A172 (cell line): ENCODE measurements at regions not wholly inside any gene's neighbourhood (a gene's known extent, or its start where the extent isn't known, plus 50 kb on each side); places are given as distances from the start of the nearest gene placed in this dataset.

ENCODE experiments used
- DNase-seq: peaks from one replicate; pipeline ENCODE4 v3.0.0-alpha.2; 2015; ENCODE audit warnings: low spot score

GRCh38 chr5:10849278-10849677 is 88.2 kb upstream of the DAP start:
- DNase-seq, result no peak

DNA sequence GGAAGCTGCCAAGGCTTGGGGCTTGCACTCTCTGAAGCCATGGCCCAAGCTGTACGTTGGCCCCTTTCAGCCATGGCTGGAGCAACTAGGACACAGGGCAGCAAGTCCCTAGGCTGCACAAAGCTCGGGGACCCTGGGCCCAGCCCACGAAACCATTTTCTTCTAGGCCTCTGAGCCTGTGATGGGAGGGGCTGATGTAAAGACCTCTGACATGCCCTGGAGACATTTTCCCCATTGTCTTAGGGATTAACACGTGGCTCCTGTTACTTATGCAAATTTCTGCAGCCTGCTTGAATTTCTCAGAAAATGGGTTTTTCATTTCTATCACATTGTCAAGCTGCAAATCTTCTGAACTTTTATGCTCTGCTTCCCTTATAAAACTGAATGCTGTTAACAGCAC is 83.0 kb upstream of the DAP start:
- DNase-seq, result no peak

- no peak for DNase-seq
Observed at GRCh38 chr5:10842823-10843222, 81.8 kb upstream of the DAP start.

- no peak for DNase-seq
Observed at GRCh38 chr5:10839916-10840599, 79.0 kb upstream of the DAP start.

DNA sequence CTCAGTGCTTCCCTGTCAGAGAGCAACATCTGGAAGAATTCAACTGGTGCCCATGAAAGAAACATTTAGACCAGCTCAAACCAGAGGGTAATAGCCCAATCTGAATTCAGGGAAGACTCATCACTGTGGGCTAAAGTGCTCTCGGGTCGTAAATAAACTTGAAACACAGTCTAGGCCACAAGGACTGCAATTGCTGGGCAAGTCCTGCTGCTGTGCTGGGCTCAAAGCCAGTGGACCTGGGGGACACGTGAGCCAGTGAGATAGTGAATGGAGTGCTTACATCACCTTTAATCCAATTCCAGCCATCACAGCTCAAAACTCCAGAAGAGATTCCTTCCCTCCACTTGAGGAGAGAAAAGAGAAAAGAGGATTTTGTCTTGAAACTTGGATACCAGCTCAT is 78.1 kb upstream of the DAP start:
- no peak for DNase-seq

DNA sequence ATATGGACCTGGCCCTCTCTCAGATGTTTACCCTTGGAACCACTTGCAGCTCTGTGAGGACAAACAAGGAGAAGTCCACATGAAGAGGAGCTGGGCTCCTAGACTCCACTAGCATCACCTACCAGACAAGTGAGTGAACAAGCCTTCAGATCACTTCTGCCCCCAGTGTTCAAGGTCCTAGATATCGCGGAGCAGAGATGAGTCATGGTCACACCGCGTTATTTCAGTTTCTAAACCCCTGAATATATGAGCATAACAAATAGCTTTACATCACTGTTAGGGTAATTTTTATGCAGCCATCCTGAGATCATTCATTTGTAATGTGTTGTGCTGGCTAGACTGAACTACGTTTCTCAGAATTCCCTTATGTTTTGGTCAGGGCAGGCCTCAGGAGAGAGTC is 77.0 kb upstream of the DAP start:
- DNase-seq, result no peak

DNA sequence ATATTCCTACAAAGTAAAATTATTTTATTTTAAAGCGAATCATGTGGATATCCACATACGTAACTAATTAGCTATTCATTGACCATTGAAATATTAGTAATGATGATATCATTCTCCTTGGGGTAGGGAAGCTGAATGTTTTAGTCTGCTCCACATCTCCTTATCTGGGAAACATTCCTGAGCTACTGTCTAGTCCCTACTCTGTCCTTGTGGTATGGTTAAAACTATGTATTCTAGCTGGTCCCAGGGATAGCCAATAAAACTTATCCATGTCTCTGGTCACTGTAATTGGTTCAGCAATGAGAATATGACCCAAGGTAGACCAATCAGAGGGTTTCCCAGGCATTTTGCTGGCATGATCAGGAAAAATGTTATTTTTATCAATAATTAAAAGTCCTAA is 76.0 kb upstream of the DAP start:
- DNase-seq, result no peak

- no peak for DNase-seq
Observed at GRCh38 chr5:10834695-10835094, 73.7 kb upstream of the DAP start.

DNA sequence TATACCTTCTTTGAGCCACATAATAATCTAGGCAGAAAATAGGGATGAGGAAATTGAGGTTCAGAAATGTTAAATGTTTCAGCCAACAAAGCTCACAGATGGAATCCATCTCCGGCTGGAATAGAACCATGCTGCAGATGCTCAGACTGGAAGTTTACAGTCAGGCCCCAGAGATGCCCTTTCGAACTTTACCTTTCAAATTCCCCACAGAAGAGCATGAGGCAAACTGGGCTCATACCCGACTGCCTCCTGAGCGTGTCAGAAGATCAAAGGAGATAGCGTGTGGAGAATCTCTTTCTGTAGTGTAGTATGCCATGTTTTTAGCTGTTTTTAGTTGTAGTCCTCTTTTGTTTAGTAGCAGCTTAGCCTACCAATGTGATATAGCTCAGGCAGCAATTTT is 72.0 kb upstream of the DAP start:
- DNase-seq, result no peak

DNA sequence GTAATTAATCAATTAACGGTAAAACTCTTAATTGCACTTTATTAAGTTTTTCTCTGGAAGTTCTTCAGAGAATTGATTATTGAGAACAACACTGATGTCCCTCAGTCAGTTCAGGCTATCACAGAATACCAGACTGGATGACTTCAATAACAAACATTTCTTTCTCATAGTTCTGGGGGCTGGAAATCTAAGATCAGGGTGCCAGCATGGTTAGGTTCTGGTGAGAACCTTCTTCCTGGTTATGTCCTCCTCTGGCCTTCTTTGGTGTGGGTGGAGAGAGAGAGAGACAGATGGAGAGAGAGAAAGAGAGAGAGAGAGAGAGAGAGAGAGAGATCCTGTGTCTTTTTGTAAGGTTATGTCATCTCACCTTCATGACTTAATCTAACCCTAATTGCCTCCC is 71.4 kb upstream of the DAP start:
- DNase-seq, result no peak

GRCh38 chr5:10831419-10831818 is 70.4 kb upstream of the DAP start:
- DNase-seq, result no peak

DNA sequence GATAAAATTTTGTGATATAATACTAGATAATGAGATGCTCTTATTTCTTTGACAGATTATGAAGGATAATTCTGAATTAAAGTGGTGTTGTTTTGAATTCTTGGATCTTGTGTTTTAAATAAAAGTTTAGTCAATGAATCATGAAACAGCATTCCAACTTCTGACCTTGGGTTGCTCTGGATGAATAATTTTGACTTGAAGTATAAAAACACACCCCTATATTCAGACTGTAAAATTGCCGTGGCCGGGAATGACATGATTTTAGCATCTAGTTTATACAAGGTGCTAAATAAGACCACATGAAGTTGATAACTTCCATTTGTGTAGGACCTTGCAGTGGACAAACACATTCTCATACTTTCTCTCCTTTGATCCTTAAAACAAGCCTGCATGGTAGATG is 67.2 kb upstream of the DAP start:
- DNase-seq, result peak; percentile 24

DNA sequence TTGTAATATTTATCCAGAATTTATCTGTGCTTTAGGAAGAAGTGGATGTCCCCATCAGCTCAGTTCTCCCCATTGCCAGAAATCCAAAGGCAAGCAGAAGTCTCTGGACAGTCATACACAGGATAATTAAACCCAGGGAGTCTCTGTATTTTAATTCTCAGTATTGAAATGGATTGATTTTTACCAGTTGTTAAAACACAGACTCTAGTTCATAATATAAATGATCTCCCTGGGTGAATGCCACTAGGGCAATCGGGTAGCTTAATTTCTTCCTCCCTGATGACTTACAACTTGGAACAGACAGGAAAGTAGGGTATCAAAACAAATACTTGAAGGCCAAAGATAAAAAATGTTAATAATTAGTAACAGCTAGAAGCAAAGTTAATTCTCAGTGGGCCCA is 66.5 kb upstream of the DAP start:
- no peak for DNase-seq

- peak; percentile 17 for DNase-seq
Observed at GRCh38 chr5:10826971-10827370, 65.9 kb upstream of the DAP start.

GRCh38 chr5:10825897-10826644 is 65.0 kb upstream of the DAP start:
- no peak for DNase-seq

- no peak for DNase-seq
Observed at GRCh38 chr5:10812218-10812617, 51.2 kb upstream of the DAP start.
